Effector memory CD4-positive, alpha-beta T cell (primary cell): ENCODE measurements at regions not wholly inside any gene's neighbourhood (a gene's known extent, or its start where the extent isn't known, plus 50 kb on each side); places are given as distances from the start of the nearest gene placed in this dataset.
"Not testable (repeated sequence)": the region's sequence is repeated elsewhere in the genome, so short reads cannot be mapped to it uniquely, and the experiment has no call there.

Experiments
- DNase-seq, 3 donors: peaks; one replicate each; pipeline ENCODE4 v3.0.0-alpha.2; 2020
- H3K27ac ChIP-seq: 2 replicates; pipeline ENCODE4 v1.7.0; 2013; ENCODE audit warnings: mild to moderate bottlenecking, low read length, moderate library complexity; ENCODE audit not compliant: insufficient read depth, poor library complexity, severe bottlenecking
- H3K27me3 ChIP-seq: replicated peaks from 2 replicates; pipeline ENCODE4 v1.7.0; 2013; ENCODE audit warnings: mild to moderate bottlenecking, low read length; ENCODE audit not compliant: insufficient read depth, control insufficient read depth, poor library complexity, severe bottlenecking
- H3K36me3 ChIP-seq: 2 replicates; pipeline ENCODE4 v1.7.0; 2013; ENCODE audit warnings: mild to moderate bottlenecking, low read length, moderate library complexity; ENCODE audit not compliant: control insufficient read depth, insufficient read depth
- H3K4me1 ChIP-seq: 2 replicates; pipeline ENCODE4 v1.7.0; 2013; ENCODE audit warnings: low read length, mild to moderate bottlenecking; ENCODE audit not compliant: control insufficient read depth, insufficient read depth, poor library complexity, severe bottlenecking
- H3K4me3 ChIP-seq: 2 replicates; pipeline ENCODE4 v1.7.0; 2013; ENCODE audit warnings: low read length, low read depth, mild to moderate bottlenecking; ENCODE audit not compliant: insufficient read depth, poor library complexity, severe bottlenecking
- H3K9me3 ChIP-seq: 2 replicates; pipeline ENCODE4 v1.7.0; 2013; ENCODE audit warnings: mild to moderate bottlenecking, low read length, moderate library complexity; ENCODE audit not compliant: control insufficient read depth

GRCh38 chr16:22572331-22573224 lies 61.9 kb downstream of the NPIPB5 start:
- not testable (repeated sequence) for H3K27ac ChIP-seq, H3K4me3 ChIP-seq, H3K36me3 ChIP-seq, H3K27me3 ChIP-seq, H3K4me1 ChIP-seq, DNase-seq, H3K9me3 ChIP-seq

GRCh38 chr16:22573225-22573530 lies 62.5 kb downstream of the NPIPB5 start:
- H3K36me3 ChIP-seq, H3K4me3 ChIP-seq, H3K27me3 ChIP-seq, DNase-seq, H3K27ac ChIP-seq, H3K9me3 ChIP-seq, H3K4me1 ChIP-seq: not testable (repeated sequence)

- H3K9me3 ChIP-seq, H3K4me3 ChIP-seq, H3K27ac ChIP-seq, H3K36me3 ChIP-seq, H3K4me1 ChIP-seq, DNase-seq, H3K27me3 ChIP-seq: not testable (repeated sequence)
These were observed 65.8 kb downstream of the NPIPB5 start for GRCh38 chr16:22576506-22576905.

- not testable (repeated sequence) for H3K4me1 ChIP-seq, DNase-seq, H3K36me3 ChIP-seq, H3K27ac ChIP-seq, H3K4me3 ChIP-seq, H3K9me3 ChIP-seq, H3K27me3 ChIP-seq
These were observed 72.5 kb downstream of the NPIPB5 start for GRCh38 chr16:22583195-22583594.

GRCh38 chr16:22584459-22584858 lies 73.8 kb downstream of the NPIPB5 start:
- not testable (repeated sequence) for H3K27me3 ChIP-seq, H3K9me3 ChIP-seq, H3K4me1 ChIP-seq, H3K4me3 ChIP-seq, H3K27ac ChIP-seq, H3K36me3 ChIP-seq, DNase-seq

- H3K4me3 ChIP-seq, H3K27me3 ChIP-seq, H3K27ac ChIP-seq, DNase-seq, H3K4me1 ChIP-seq, H3K36me3 ChIP-seq, H3K9me3 ChIP-seq: not testable (repeated sequence)
These were observed 74.2 kb downstream of the NPIPB5 start for GRCh38 chr16:22584941-22585340.

- H3K36me3 ChIP-seq, H3K27me3 ChIP-seq, DNase-seq, H3K4me3 ChIP-seq, H3K27ac ChIP-seq, H3K9me3 ChIP-seq, H3K4me1 ChIP-seq: not testable (repeated sequence)
These were observed 74.7 kb downstream of the NPIPB5 start for GRCh38 chr16:22585431-22585830.

- H3K4me1 ChIP-seq, H3K27ac ChIP-seq, H3K36me3 ChIP-seq, H3K27me3 ChIP-seq, H3K9me3 ChIP-seq, H3K4me3 ChIP-seq, DNase-seq: not testable (repeated sequence)
These were observed 76.0 kb downstream of the NPIPB5 start for GRCh38 chr16:22586732-22587131.

- not testable (repeated sequence) for H3K4me1 ChIP-seq, H3K9me3 ChIP-seq, H3K27me3 ChIP-seq
These were observed 79.1 kb downstream of the NPIPB5 start for GRCh38 chr16:22589757-22590156.

GRCh38 chr16:22596445-22597045 lies 85.9 kb downstream of the NPIPB5 start:
- not testable (repeated sequence) for H3K27me3 ChIP-seq, H3K27ac ChIP-seq, H3K36me3 ChIP-seq, H3K9me3 ChIP-seq, DNase-seq, H3K4me3 ChIP-seq, H3K4me1 ChIP-seq

More at GRCh38 chr16:22589757-22590156, 79.1 kb downstream of the NPIPB5 start:
- not testable (repeated sequence) for DNase-seq, H3K27ac ChIP-seq, H3K4me3 ChIP-seq, H3K36me3 ChIP-seq
